ENCODE measurements at regions not wholly inside any gene's neighbourhood (a gene's known extent, or its start where the extent isn't known, plus 50 kb on each side); places are given as distances from the start of the nearest gene placed in this dataset.

DNA sequence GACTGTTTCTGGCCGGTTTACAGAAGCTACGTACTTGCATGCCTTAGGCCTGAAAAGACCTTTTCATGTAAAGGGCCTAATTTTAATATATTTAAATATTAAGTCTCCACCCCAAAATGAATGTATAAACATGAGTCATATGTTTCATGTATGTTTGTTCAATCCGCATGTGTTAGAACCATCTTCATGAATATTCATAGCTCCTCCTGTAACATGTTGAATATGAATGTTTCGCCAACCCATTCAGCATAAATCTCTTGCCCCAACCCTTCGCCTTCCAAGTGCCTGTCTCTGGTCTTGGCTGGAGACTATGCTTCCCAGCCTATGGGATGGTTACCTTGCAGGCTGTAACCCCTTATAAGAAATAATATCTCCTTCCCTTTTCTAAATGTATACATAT lies 212.5 kb downstream of the SCG2 start:
- no peaks in the 10 kb centered on the region for H3K4me1 Mint-ChIP-seq
- H3K36me3 Mint-ChIP-seq = no peaks in the 10 kb centered on the region
- ChIA-PET CTCF (ENCODE audit: partially characterized antibody) (no interaction called here), POLR2A (ENCODE audit: partially characterized antibody) (no interaction called here)
- no peaks in the 10 kb centered on the region for H3K27me3 ChIP-seq (ENCODE audit: insufficient read depth, low read length)
- peaks cover 0 to 7% (median 4%) of the 10 kb centered on the region in 8 donors for H3K9me3 Mint-ChIP-seq
- no peak for DNase-seq
- no peak overlapping the region for H3K4me3 Mint-ChIP-seq
- H3K36me3 ChIP-seq (ENCODE audit: insufficient read depth, low read length) = no peaks in the 10 kb centered on the region
- H3K27ac ChIP-seq (ENCODE audit: low read depth, low read length) = no peak overlapping the region
- H3K27me3 Mint-ChIP-seq = no peaks in the 10 kb centered on the region
- no peak overlapping the region for H3K4me3 ChIP-seq (ENCODE audit: low read length in 2 of 2)
- intact Hi-C loops (cut with micrococcal nuclease) = no loop called here
- H3K4me1 ChIP-seq (ENCODE audit: insufficient read depth, low read length) = no peaks in the 10 kb centered on the region
- H3K9me3 ChIP-seq (ENCODE audit: control insufficient read depth in 1 of 2, low read length in 2 of 2) = no peaks in the 10 kb centered on the region
- H3K27ac Mint-ChIP-seq = no peak overlapping the region

DNA sequence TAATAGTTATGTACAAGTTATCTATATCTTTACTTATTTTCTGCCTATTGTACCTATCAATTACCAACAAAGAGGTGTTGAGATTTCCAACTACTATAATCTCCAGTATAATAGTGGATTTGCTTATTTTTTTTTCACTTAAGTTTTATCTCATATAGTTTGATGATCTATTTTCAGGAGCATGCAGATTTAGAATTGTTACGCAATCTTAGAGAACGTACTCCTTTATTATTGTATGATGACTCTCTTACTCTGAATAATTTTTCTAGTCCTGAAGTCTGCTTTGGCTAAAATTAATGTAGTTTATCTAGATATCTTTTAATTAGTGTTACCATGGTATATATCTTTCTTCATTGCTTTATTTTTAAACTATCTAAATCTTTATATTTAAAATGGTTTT lies 205.2 kb downstream of the SCG2 start:
- Histone ChIP-seq H3K27ac (ENCODE audit: low read depth, low read length) (no peak overlapping the region), H3K36me3 (ENCODE audit: insufficient read depth, low read length) (no peaks in the 10 kb centered on the region), H3K9me3 (ENCODE audit: control insufficient read depth in 1 of 2, low read length in 2 of 2) (no peaks in the 10 kb centered on the region), H3K27me3 (ENCODE audit: insufficient read depth, low read length) (no peaks in the 10 kb centered on the region), H3K4me1 (ENCODE audit: insufficient read depth, low read length) (no peaks in the 10 kb centered on the region), H3K4me3 (ENCODE audit: low read length in 2 of 2) (no peak overlapping the region)
- Mint-ChIP-seq H3K4me3 (no peak overlapping the region), H3K27ac (no peak overlapping the region), H3K27me3 (no peaks in the 10 kb centered on the region), H3K4me1 (no peaks in the 10 kb centered on the region), H3K9me3 (peaks cover 0 to 15% (median 8%) of the 10 kb centered on the region in 8 donors), H3K36me3 (no peaks in the 10 kb centered on the region)
- POLR2A ChIA-PET (ENCODE audit: partially characterized antibody) = no interaction called here
- CTCF ChIA-PET (ENCODE audit: partially characterized antibody) = no interaction called here
- intact Hi-C loops (cut with micrococcal nuclease) = no loop called here
- DNase-seq = no peak

DNA sequence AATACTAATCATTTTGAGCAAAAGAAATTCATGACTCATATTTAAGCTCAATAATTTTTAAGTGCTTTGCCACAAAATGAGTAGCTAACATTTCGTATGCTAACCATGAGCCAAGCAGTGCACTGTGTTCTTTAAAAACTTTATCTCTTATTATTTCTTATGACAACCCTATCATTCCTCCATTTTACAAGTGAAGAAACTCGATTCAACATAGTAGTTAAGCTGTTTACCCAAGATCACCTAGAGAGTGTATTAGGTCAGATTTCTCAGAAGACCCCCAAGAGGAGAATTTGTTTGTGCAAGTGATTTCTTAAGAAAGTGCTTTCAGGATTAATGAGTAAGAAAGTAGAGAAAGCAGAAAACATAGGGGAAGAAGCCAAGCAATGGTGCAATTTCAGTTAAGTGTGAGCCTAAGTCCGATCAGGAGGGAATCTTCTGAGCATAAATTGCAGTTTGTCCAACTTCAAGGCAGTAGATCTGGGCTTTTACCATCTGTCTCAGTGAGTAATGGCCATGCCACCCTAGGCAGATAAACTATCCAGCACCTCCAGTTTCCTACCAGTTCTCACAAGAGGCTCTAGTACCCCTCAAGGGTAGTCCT lies 202.7 kb downstream of the SCG2 start:
- Mint-ChIP-seq H3K27me3 (peaks cover 0 to 1% of the 10 kb centered on the region in 2 donors), H3K36me3 (no peaks in the 10 kb centered on the region), H3K4me1 (no peaks in the 10 kb centered on the region), H3K4me3 (no peak overlapping the region), H3K27ac (no peak overlapping the region), H3K9me3 (peaks cover 0 to 10% (median 6%) of the 10 kb centered on the region in 8 donors)
- DNase-seq = no peak
- Histone ChIP-seq H3K27me3 (ENCODE audit: insufficient read depth, low read length) (no peaks in the 10 kb centered on the region), H3K9me3 (ENCODE audit: control insufficient read depth in 1 of 2, low read length in 2 of 2) (no peaks in the 10 kb centered on the region), H3K36me3 (ENCODE audit: insufficient read depth, low read length) (no peaks in the 10 kb centered on the region), H3K4me3 (ENCODE audit: low read length in 2 of 2) (no peak overlapping the region), H3K27ac (ENCODE audit: low read depth, low read length) (no peak overlapping the region), H3K4me1 (ENCODE audit: insufficient read depth, low read length) (no peaks in the 10 kb centered on the region)
- CTCF ChIA-PET (ENCODE audit: partially characterized antibody) = no interaction called here
- POLR2A ChIA-PET (ENCODE audit: partially characterized antibody) = no interaction called here
- intact Hi-C loops (cut with micrococcal nuclease) = no loop called here

DNA sequence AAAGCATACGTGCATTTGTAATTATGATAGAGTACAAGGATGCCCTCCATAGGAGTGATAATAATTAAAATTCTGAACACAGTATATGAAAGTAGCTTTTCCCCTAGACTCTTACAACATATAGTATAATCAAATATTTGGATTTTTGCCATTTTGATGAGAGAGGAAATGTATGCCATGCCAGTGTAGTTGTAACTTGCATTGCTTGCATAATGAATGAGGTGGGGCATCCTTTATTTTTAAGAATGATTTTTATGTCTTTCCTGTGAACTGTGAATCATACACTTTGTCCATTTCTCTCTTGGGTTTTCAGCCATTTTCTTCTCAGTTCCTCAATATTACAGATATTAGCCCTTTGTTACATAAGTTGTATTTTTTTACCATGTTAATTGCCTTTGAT lies 197.5 kb downstream of the SCG2 start:
- DNase-seq = no peak
- intact Hi-C loops (cut with micrococcal nuclease) = no loop called here
- Mint-ChIP-seq H3K27me3 (peaks cover 0 to 1% of the 10 kb centered on the region in 2 donors), H3K4me1 (no peaks in the 10 kb centered on the region), H3K27ac (no peak overlapping the region), H3K4me3 (no peak overlapping the region), H3K36me3 (no peaks in the 10 kb centered on the region), H3K9me3 (peaks cover 0 to 4% (median 0%) of the 10 kb centered on the region in 8 donors)
- Histone ChIP-seq H3K9me3 (ENCODE audit: control insufficient read depth in 1 of 2, low read length in 2 of 2) (no peaks in the 10 kb centered on the region), H3K27me3 (ENCODE audit: insufficient read depth, low read length) (no peaks in the 10 kb centered on the region), H3K36me3 (ENCODE audit: insufficient read depth, low read length) (no peaks in the 10 kb centered on the region), H3K4me1 (ENCODE audit: insufficient read depth, low read length) (no peaks in the 10 kb centered on the region), H3K4me3 (ENCODE audit: low read length in 2 of 2) (no peak overlapping the region), H3K27ac (ENCODE audit: low read depth, low read length) (no peak overlapping the region)
- POLR2A ChIA-PET (ENCODE audit: partially characterized antibody) = no interaction called here
- CTCF ChIA-PET (ENCODE audit: partially characterized antibody) = no interaction called here

DNA sequence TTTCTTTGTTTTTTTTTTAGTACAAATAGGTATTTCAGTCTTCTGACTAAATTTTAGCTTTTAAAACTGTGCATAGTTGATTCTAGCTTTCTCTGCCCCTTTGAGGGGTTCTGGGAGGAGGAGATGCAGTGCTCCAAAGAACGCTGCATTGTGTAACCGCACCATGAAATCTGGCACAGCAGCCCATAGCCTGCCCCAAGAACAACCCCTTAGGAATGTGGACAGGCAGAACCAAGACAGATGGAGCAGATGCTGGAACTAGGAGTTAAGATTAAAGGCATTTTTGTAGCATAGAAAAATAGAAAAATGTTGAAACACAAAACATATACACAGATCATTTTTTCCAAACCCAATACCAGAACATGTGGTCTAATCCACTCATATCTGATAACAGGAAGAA lies 187.5 kb downstream of the SCG2 start:
- intact Hi-C loops (cut with micrococcal nuclease) = no loop called here
- Mint-ChIP-seq H3K27me3 (no peaks in the 10 kb centered on the region), H3K36me3 (no peaks in the 10 kb centered on the region), H3K4me1 (no peaks in the 10 kb centered on the region), H3K9me3 (peaks cover 0 to 19% (median 3%) of the 10 kb centered on the region in 8 donors), H3K4me3 (no peak overlapping the region), H3K27ac (no peak overlapping the region)
- Histone ChIP-seq H3K9me3 (ENCODE audit: control insufficient read depth in 1 of 2, low read length in 2 of 2) (no peaks in the 10 kb centered on the region), H3K27ac (ENCODE audit: low read depth, low read length) (no peak overlapping the region), H3K4me1 (ENCODE audit: insufficient read depth, low read length) (no peaks in the 10 kb centered on the region), H3K4me3 (ENCODE audit: low read length in 2 of 2) (no peak overlapping the region), H3K36me3 (ENCODE audit: insufficient read depth, low read length) (no peaks in the 10 kb centered on the region), H3K27me3 (ENCODE audit: insufficient read depth, low read length) (no peaks in the 10 kb centered on the region)
- CTCF ChIA-PET (ENCODE audit: partially characterized antibody) = no interaction called here
- DNase-seq = no peak
- POLR2A ChIA-PET (ENCODE audit: partially characterized antibody) = no interaction called here

DNA sequence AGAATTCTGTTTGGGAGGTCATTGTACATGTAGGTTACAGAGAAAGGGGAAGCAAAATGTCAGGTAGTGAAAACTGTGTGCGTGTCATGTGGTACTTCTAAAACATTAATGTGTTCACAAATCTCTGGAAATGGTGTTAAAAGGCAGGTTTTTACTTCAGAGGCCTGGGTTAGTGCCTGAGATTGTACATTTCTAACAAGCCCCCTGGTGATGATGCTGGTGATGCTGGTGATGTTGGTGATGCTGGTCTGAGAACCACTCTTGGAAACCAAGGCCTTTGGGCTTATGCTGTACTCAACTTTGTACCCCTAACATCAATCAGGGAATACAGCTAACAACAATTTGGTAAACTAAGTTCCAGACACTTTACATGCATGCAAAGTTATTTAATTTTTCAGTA lies 187.1 kb downstream of the SCG2 start:
- no peak overlapping the region for H3K4me3 Mint-ChIP-seq
- Histone ChIP-seq H3K36me3 (ENCODE audit: insufficient read depth, low read length) (no peaks in the 10 kb centered on the region), H3K4me3 (ENCODE audit: low read length in 2 of 2) (no peak overlapping the region), H3K4me1 (ENCODE audit: insufficient read depth, low read length) (no peaks in the 10 kb centered on the region), H3K9me3 (ENCODE audit: control insufficient read depth in 1 of 2, low read length in 2 of 2) (no peaks in the 10 kb centered on the region), H3K27ac (ENCODE audit: low read depth, low read length) (no peak overlapping the region), H3K27me3 (ENCODE audit: insufficient read depth, low read length) (no peaks in the 10 kb centered on the region)
- H3K9me3 Mint-ChIP-seq = peaks cover 0 to 19% (median 4%) of the 10 kb centered on the region in 8 donors
- H3K36me3 Mint-ChIP-seq = no peaks in the 10 kb centered on the region
- ChIA-PET CTCF (ENCODE audit: partially characterized antibody) (no interaction called here), POLR2A (ENCODE audit: partially characterized antibody) (no interaction called here)
- intact Hi-C loops (cut with micrococcal nuclease) = no loop called here
- no peak overlapping the region for H3K27ac Mint-ChIP-seq
- H3K27me3 Mint-ChIP-seq = no peaks in the 10 kb centered on the region
- H3K4me1 Mint-ChIP-seq = no peaks in the 10 kb centered on the region
- no peak for DNase-seq

DNA sequence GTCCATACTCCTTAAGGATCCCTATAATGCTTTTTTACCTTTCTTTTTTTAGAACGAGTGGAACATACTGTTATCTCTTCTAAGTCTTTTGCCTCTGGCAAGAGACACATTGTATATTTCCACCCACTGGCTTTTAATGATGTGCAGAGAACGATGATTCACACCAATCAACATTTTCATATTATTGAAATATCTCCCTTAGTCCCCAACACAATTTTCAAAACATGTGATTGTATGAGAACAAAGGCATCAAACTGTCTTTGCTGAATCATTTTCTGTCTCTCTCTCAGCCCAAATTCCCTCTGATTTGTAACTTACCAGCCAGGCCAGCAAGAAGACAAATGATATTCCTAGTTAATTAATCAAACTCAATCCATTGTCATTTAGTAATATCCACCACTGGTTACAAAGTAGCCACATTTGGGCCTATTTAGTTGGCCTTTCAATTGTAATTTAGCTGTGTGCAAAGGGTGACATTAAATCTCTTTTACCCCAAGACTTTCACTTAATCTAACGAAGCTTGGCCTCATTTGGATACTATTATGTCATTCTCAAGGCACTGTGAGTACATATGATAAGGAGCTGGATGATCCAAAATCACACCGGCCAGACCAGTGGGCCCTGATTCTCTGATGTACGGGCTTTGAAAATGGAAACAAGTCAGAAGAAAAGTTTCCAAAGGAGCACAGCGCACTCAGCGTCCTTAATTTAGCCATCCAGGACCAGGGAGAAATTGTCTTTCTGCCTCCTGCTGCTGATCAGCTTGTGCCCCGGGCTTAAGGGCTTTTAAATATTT lies 185.1 kb downstream of the SCG2 start:
- CTCF ChIA-PET (ENCODE audit: partially characterized antibody) = no interaction called here
- H3K36me3 Mint-ChIP-seq = no peaks in the 10 kb centered on the region
- Histone ChIP-seq H3K4me3 (ENCODE audit: low read length in 2 of 2) (no peak overlapping the region), H3K27me3 (ENCODE audit: insufficient read depth, low read length) (no peaks in the 10 kb centered on the region), H3K4me1 (ENCODE audit: insufficient read depth, low read length) (no peaks in the 10 kb centered on the region), H3K9me3 (ENCODE audit: control insufficient read depth in 1 of 2, low read length in 2 of 2) (no peaks in the 10 kb centered on the region), H3K36me3 (ENCODE audit: insufficient read depth, low read length) (no peaks in the 10 kb centered on the region), H3K27ac (ENCODE audit: low read depth, low read length) (no peak overlapping the region)
- POLR2A ChIA-PET (ENCODE audit: partially characterized antibody) = no interaction called here
- H3K27ac Mint-ChIP-seq = no peak overlapping the region
- H3K27me3 Mint-ChIP-seq = no peaks in the 10 kb centered on the region
- intact Hi-C loops (cut with micrococcal nuclease) = no loop called here
- DNase-seq = no peak
- peaks cover 0 to 12% (median 3%) of the 10 kb centered on the region in 8 donors for H3K9me3 Mint-ChIP-seq
- no peaks in the 10 kb centered on the region for H3K4me1 Mint-ChIP-seq
- no peak overlapping the region for H3K4me3 Mint-ChIP-seq
